ENCODE measurements at regions not wholly inside any gene's neighbourhood (a gene's known extent, or its start where the extent isn't known, plus 50 kb on each side); places are given as distances from the start of the nearest gene placed in this dataset.

GRCh38 chr9:16098306-16098705, 545.5 kb downstream of the CCDC171 start:
- TF ChIP-seq POLR2A (IDR thresholded peaks at IDR 0.05) (no peak), CTCF (IDR thresholded peaks at IDR 0.05) (no peak), EP300 (IDR thresholded peaks at IDR 0.05) (no peak)

Measured in tibial nerve (tissue), 4 donors.